ENCODE measurements at regions not wholly inside any gene's neighbourhood (a gene's known extent, or its start where the extent isn't known, plus 50 kb on each side); places are given as distances from the start of the nearest gene placed in this dataset.

GRCh38 chr1:172738389-172738788 is 79.5 kb downstream of the FASLG start:
- ChIA-PET POLR2A (ENCODE audit: unreplicated experiment) (no interaction called here), CTCF (no interaction called here)
- H3K27me3 ChIP-seq (ENCODE audit: insufficient read depth, low read depth): 0 out of 2 replicates have a peak, but pooled peaks cover 5% of the 10 kb centered on the region
- no peaks in the 10 kb centered on the region for H3K79me2 ChIP-seq (ENCODE audit: low read depth)
- H2AFZ ChIP-seq: no peak overlapping the region
- H3K4me3 ChIP-seq: no peak overlapping the region
- H3K27ac ChIP-seq: no peak overlapping the region
- no peaks in the 10 kb centered on the region for H3K9me2 ChIP-seq (ENCODE audit: insufficient read depth)
- H3K4me2 ChIP-seq: no peak overlapping the region
- H3F3A ChIP-seq (ENCODE audit: insufficient read depth, low read depth): no peaks in the 10 kb centered on the region
- no peaks in the 10 kb centered on the region for H4K20me1 ChIP-seq (ENCODE audit: insufficient read depth)
- H3K36me3 ChIP-seq (ENCODE audit: low read depth): no peaks in the 10 kb centered on the region
- no peak for DNase-seq
- no peaks in the 10 kb centered on the region for H3K9me3 ChIP-seq (ENCODE audit: insufficient read depth, low read depth)
- intact Hi-C loops (cut with micrococcal nuclease; ENCODE audit: unreplicated experiment): no loop called here
- no peaks in the 10 kb centered on the region for H3K4me1 ChIP-seq (replicated peaks; ENCODE audit: insufficient read depth)
- BruUV-seq (replicated peaks): no TSS peak
- TF ChIP-seq EZH2 (IDR thresholded peaks at IDR 0.05; ENCODE audit: low read depth) (no peak), CTCF (conservative IDR thresholded peaks at IDR 0.05) (no peak)

GRCh38 chr1:172742599-172743500 is 83.9 kb downstream of the FASLG start:
- Histone ChIP-seq H3K4me1 (replicated peaks; ENCODE audit: insufficient read depth) (peaks cover 22% of the 10 kb centered on the region), H3F3A (ENCODE audit: insufficient read depth, low read depth) (peaks cover 15% of the 10 kb centered on the region; the same call in 1 of the 2 replicates), H3K27ac (no peak overlapping the region), H3K9me2 (ENCODE audit: insufficient read depth) (no peaks in the 10 kb centered on the region), H3K4me2 (no peak overlapping the region), H4K20me1 (ENCODE audit: insufficient read depth) (no peaks in the 10 kb centered on the region), H3K9me3 (ENCODE audit: insufficient read depth, low read depth) (no peaks in the 10 kb centered on the region), H2AFZ (no peak overlapping the region), H3K4me3 (no peak overlapping the region), H3K79me2 (ENCODE audit: low read depth) (no peaks in the 10 kb centered on the region), H3K27me3 (ENCODE audit: insufficient read depth, low read depth) (0 out of 2 replicates have a peak, but pooled peaks cover 5% of the 10 kb centered on the region), H3K36me3 (ENCODE audit: low read depth) (no peaks in the 10 kb centered on the region)
- no TSS peak for BruUV-seq (replicated peaks)
- intact Hi-C loops (cut with micrococcal nuclease; ENCODE audit: unreplicated experiment): loop anchor here (10.0 kb wide), 2 partner anchors 1192 to 1332 kb away; no protein-coding TSS in a partner anchor
- ChIA-PET POLR2A (ENCODE audit: unreplicated experiment) (interaction anchor here (0.7 kb wide), 1 partner anchor 734 kb away, joined by 4 read pairs; the partner anchor contains the start of gene PRDX6), CTCF (interaction anchor here (0.5 to 0.8 kb wide), 4 partner anchors 17 to 1420 kb away, joined by 4 to 6 read pairs (median 5); no protein-coding TSS in a partner anchor)
- no peak for TF ChIP-seq EZH2 (IDR thresholded peaks at IDR 0.05; ENCODE audit: low read depth)
- TF ChIP-seq CTCF (conservative IDR thresholded peaks at IDR 0.05): peak; percentile 85
- no peak for DNase-seq

GRCh38 chr1:172745014-172745413 is 86.1 kb downstream of the FASLG start:
- H3K79me2 ChIP-seq (ENCODE audit: low read depth): no peaks in the 10 kb centered on the region
- H3K27me3 ChIP-seq (ENCODE audit: insufficient read depth, low read depth): 0 out of 2 replicates have a peak, but pooled peaks cover 5% of the 10 kb centered on the region
- TF ChIP-seq EZH2 (IDR thresholded peaks at IDR 0.05; ENCODE audit: low read depth) (no peak), CTCF (conservative IDR thresholded peaks at IDR 0.05) (peak; percentile 86)
- no TSS peak for BruUV-seq (replicated peaks)
- ChIA-PET CTCF (interaction anchor here (0.8 to 1.4 kb wide), 3 partner anchors 457 to 1201 kb away, joined by 3 read pairs; no protein-coding TSS in a partner anchor), POLR2A (ENCODE audit: unreplicated experiment) (interaction anchor here (0.7 kb wide), 1 partner anchor 317 kb away, joined by 4 read pairs; no protein-coding TSS in a partner anchor)
- DNase-seq: peak; percentile 38 to 66
- peaks cover 22% of the 10 kb centered on the region for H3K4me1 ChIP-seq (replicated peaks; ENCODE audit: insufficient read depth)
- H3K4me2 ChIP-seq: peak overlapping the region; percentile 45; the same call in 1 of the 2 replicates
- no peak overlapping the region for H2AFZ ChIP-seq
- no peaks in the 10 kb centered on the region for H3K9me3 ChIP-seq (ENCODE audit: insufficient read depth, low read depth)
- no peaks in the 10 kb centered on the region for H3K9me2 ChIP-seq (ENCODE audit: insufficient read depth)
- H3K36me3 ChIP-seq (ENCODE audit: low read depth): no peaks in the 10 kb centered on the region
- H3K27ac ChIP-seq: no peak overlapping the region
- no peaks in the 10 kb centered on the region for H4K20me1 ChIP-seq (ENCODE audit: insufficient read depth)
- H3F3A ChIP-seq (ENCODE audit: insufficient read depth, low read depth): peaks cover 15% of the 10 kb centered on the region; the same call in 1 of the 2 replicates
- no peak overlapping the region for H3K4me3 ChIP-seq
- intact Hi-C loops (cut with micrococcal nuclease; ENCODE audit: unreplicated experiment): loop anchor here (1.0 to 10.0 kb wide), 8 partner anchors 317 to 2000 kb away; partner anchors contain the start of genes CENPL and DARS2
